OCI-LY1 (cell line): ENCODE measurements at regions not wholly inside any gene's neighbourhood (a gene's known extent, or its start where the extent isn't known, plus 50 kb on each side); places are given as distances from the start of the nearest gene placed in this dataset.

ENCODE experiments used
- CTCF ChIP-seq: fragments of 200-600 bp; sonication (generic), shearing (Covaris generic); IDR thresholded peaks from 2 replicates; pipeline ENCODE4 v1.5.1; 2017; ENCODE audit warnings: mild to moderate bottlenecking, antibody characterized with exemption, low read length, moderate library complexity, mixed read lengths
- EZH2 ChIP-seq: fragments of 200-600 bp; sonication (generic), shearing (Covaris generic); IDR thresholded peaks from 2 replicates; pipeline ENCODE4 v1.8.0; 2017; ENCODE audit warnings: borderline replicate concordance, mixed run types, mild to moderate bottlenecking, antibody characterized with exemption, low read length, moderate library complexity, mixed read lengths

DNA sequence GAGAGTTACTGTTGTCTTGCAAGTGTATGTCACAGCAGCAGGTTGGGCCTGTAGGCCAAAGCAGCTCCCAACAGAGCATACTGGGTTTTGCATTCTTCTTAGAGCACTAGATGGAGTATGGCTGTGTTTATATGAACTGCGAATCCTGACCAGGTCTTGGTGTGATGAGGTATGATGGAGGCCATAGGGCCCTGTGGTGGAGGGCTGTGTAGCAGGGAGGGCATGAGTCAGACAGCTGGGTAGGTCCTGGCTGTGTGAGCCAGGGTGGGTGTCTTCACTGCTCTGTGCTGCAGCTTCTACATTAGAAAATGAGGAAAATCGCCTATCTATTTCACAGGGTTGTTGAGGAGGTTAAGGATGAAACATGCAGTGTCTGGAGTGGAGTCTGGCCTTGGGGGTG is 124.2 kb downstream of the BUB3 start:
- TF ChIP-seq EZH2, result no peak
- no peak for TF ChIP-seq CTCF
